CMK (cell line): ENCODE measurements at regions not wholly inside any gene's neighbourhood (a gene's known extent, or its start where the extent isn't known, plus 50 kb on each side); places are given as distances from the start of the nearest gene placed in this dataset.

Experiments
- DNase-seq: peaks from one replicate; pipeline ENCODE4 v3.0.0-alpha.2; 2010; ENCODE audit warnings: low read depth

DNA sequence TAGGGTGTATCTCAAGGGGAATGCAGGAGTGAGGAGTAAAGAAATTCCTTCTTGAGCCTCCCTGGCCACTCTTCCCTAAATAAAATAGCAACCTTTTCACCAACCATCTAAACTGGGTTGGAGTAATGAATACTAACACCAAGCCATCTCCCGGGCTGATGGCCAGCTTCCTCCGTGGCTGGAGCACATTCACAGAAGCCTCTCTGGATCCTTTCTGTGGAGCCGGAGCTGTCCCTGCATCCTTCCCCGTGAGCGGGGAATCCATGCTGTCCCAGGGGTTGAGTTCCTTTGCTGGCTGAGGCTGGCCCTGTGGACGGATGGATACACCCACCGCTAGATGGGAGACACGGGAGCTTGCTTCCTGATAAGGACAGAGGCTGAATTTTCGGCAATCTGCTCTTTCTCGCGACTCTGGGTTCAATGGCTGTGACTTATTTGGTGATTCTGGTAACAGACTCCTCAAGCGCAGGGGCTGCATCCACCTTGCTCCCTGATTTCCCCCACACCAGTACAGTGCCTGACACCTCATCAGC lies 370.3 kb downstream of the ZNF536 start:
- no peak for DNase-seq

DNA sequence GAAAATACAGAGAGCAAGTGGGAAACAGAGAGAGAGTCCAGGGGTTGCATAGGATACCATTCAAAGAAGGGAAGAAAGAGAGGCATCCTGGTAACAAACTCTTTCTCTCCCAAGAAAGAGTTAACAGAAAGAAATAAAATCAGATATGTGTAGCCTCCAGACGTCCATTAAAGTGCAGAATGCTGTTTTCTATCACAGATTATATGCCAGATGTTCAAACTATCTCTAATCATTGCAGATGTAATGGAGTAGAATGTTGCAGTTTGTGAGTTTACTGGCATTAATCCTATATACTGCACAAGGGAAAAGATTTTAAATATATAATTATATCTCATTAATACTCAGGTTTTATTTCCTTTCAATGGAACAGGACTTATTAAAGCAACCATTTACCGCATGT lies 369.4 kb downstream of the ZNF536 start:
- no peak for DNase-seq

DNA sequence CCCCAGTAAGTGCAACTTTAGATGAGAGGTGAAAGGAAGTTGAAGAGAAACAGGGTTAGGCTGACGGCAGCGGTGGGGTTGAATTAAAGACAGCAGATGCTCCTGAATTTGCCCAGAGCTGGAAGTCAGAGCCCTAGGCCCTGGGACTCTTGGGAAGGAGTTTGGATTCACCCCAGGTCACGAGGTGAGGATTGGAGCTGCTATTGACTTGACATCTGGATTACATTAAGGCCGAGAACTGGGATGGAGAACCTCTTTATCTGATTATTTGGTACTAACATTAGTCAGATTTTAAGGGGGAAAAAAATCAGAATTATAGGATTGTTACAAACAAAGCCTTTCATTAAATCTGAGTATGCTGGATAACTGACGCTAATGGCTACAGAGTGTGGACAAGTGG lies 367.2 kb downstream of the ZNF536 start:
- no peak for DNase-seq

DNA sequence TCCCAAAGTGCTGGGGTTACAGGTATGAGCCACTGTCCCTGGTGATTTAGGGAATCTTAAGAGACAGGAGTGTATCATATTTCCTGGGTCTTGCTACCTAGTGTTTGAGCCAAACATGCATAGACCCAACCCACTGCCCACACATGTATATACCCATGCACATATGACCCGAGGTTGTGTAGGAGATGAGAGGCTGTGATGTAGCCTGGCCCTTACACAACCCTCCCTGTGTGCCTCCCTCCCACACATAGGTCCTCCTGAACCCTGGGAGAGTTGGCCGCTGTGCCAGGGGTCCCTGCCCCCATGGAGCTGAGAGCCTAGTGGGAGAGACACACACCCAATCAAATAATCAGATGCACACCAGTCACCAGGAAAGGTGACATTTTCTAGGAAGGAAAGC lies 365.9 kb downstream of the ZNF536 start:
- DNase-seq: no peak

DNA sequence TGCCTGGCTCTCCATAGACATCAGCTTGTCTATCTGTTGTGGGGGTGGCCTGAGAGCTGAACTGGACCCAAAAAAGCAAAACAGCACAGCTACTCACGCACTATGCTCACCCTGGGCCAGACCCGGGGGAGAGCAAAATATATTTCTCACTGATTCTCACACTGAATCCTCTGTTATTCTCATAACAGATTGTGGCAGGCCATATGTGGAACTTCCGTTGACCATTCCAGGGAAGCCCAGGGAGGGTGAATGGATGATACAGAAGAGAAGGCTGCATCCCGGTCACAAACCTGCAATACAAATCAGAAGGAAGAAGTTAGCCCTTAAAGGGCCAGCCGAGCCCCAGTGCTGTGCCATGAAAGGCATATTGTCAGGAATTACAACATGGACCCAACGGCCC lies 362.5 kb downstream of the ZNF536 start:
- no peak for DNase-seq

DNA sequence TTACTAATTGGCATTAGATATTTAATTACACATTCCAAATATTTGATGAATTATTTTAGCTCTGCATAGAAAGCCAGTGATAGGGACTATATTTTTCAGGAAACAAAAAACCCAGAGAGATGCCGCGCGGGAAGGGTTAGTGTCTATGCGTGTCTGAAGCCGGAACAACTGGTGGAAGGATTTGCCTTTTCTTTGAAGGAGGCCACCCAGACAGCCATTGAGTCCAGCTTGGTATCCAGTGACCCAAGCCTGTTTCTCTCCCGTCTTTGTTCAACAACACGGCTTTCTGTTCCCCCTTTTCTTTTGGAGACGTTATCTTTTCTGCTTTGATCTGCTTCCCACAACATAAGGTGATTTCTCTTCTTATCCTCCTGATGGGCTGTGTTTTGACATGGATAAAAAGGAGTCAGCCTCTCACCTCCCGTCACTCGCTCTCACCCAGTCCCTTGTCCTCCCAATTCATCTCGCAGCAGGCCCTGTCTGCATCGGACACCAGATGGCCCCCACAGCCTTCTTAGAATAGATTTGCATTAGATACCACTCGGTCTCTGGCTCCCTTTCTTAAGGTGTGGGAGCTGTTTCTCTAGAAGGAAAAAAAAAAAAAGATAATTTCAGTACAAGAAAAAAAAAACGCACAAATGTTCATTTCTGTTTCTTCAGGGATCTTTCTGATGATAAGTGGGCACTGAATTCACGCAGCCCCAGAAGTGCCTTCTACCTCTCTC lies 361.8 kb downstream of the ZNF536 start:
- no peak for DNase-seq

DNA sequence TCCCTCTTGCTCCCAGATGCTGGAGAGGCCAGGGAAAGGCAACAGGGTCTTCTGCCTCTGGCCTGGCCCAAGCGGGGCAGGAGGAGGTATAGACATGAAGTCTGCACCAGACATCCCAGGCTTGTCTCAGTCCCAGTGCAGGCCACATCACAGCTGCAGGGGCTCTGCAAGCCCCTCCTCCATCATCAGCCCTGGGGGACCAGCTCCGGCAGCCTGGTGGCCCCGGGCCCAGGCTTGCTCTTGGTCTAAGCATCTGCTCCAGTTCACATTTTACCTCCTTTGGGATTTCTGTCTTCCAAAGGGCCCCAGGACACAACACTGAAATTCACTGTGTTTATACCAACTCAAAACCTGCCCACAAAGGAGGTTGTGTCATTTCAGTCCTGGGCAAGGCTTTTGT lies 359.4 kb downstream of the ZNF536 start:
- no peak for DNase-seq

DNA sequence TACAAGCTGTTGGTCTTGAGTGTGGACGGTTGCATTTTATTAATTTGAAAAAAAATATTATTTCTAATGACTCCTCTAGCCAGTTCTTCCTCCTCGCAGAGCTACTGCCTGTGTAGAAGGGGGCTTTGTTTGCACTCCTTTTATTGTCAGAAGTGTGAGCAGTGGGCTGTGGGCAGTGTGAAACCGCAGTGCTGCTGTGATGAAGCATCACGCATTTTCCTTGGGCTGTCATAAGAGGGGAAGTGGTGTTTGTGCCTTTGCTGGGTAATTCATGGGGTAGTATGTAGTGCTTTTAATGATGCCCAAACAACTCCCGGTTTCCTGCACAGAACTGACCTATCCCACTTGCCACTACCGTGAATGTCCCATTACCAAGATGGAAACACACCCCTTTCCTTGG lies 357.3 kb downstream of the ZNF536 start:
- DNase-seq: no peak

DNA sequence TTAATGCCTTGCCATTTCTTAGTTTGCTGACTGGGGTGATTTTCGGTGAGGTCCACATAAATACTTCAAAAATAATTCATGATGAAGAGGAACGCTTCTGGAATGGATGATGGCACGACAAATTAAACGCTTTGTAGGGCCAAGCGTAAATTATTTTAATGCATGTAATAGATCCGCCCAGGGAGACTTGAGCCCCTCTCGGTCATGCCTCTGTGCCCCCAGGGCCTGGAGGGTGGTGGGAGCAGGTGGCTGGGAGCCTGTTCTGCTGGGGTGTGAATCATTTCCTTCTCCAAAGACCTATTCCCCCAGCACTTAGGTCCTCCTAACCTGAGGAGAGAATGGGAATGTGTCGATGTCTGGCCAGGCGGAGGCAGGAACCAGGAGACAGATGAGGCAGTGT lies 350.6 kb downstream of the ZNF536 start:
- DNase-seq: no peak

DNA sequence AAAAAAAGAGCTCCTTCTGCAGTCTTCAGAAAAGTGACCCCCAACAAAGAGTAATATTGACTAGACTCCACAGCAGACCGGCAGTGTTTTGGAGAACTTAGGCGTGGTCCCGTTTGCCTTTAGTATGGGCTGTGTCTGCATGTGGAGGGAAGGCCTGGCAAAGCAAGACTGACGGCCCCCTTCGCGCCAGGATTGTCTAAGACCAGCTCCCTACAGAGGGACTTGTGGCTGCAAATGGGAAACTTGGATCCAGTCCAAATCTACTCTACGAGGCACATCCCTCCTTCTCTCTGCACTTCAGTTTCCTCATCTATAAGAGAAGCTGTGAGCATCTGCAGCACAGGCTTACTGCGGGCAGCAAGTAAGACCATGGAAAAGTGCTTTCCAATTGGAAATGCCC lies 350.0 kb downstream of the ZNF536 start:
- DNase-seq: no peak

DNA sequence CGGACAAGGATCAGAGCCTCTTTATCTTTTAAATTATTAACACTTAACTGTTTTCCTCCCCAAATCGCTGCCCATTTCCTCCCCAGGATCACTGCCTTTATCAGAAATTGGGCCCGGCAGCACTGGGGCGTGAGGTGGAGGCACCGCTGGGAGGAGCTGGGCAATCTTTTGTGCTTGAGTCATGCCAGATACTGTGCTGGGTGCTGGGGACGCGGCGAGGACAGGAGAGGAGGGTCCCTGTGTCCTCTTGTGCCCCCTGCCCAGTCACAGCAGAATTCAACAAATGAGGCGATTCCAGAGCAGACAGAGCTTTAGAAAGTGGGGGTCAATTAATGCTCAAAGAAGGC lies 347.8 kb downstream of the ZNF536 start:
- no peak for DNase-seq

DNA sequence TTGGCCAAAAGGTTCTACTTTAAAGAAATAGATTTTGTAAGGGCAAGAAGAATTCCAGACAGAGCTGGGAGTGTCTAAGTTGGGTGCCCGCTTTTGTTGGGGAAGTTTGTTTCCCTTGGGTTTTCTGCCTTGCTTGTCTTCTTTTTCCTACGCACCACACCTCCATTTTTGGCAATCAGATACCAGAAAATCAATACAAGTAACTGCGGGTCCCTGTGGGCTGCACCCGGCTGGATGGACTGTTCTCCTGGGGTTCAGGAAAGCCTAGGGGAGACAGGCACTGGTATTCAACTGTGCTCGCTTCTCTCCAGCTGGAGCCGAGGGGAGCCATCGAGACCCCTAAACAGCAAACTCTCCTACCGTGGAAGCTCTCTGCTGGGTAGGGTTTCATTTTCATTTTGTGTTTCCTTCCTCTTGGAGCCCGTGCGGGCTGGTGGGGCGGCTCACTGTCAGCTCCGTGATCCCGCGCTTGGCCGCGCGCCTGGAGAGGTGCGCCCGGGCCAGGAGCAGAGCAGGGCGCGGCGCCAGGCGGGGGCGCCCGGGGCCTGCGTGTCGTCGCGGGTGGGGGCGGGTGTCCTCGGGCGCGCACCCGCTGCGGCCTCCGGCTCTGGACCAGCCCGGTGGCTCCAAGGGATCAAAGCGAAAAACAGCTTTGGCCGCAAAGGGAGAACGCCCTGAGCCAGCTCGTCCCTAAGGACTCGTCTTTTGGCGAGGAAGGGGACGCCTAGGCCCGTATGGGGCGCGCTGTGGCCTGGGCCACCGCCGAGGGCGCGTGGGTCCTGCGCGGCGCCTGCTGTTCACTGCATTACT lies 347.2 kb downstream of the ZNF536 start:
- no peak for DNase-seq

DNA sequence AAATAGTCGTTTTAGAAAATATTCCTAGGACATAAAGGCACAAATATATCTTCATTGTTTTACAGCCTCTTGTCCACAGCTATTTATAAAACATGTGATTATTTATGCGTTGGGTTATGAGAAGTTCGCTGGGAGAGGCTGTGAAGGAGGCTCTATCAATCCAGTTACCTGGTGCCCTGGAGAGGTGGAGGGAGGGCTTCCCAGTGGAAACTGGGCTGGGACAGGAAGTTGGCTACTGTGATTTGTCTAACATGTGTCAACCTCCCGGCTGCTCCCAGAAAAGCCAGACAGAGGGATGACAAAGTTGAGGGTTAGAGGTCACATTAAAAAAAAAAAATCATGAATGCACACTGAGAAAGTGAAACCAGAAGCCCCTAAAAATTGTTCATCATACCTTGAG lies 346.5 kb downstream of the ZNF536 start:
- DNase-seq: no peak

DNA sequence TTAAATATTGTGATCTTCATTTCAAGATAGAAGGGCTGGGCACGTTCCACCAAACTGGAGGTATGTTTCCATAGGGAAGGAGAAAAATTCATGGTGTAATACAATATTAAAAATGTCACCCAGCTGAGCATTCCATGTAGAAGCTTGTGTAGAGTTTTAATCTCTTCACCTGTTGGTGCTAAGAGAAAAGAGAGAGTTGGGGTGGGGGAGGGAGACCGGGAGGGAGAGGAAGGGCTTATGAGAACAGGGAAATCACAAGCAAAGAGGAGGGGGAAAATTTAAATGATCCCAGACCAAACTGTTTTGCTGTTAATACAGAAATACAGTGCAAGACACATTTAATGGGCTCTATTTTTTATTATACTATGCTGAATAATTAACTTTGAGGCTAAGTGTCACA lies 345.8 kb downstream of the ZNF536 start:
- no peak for DNase-seq

DNA sequence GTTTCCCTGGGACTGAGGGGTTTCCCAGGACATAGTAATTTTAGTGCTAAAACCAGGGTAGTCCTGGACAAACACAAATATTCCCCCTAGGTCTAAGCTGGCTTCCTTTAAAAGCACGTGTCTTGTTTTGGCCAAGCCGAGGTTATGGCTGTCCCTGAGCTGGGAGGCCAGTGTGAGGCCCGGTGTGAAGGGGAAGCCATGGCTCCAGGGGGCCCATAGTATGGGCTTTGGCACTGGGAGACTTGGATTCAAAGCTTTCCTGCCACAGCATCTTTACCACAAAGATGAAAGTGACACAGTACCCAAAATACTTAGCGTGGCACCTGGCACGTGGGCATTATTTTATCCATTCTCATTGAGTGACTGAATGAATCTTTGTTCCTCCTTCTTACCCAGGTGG lies 345.2 kb downstream of the ZNF536 start:
- no peak for DNase-seq

DNA sequence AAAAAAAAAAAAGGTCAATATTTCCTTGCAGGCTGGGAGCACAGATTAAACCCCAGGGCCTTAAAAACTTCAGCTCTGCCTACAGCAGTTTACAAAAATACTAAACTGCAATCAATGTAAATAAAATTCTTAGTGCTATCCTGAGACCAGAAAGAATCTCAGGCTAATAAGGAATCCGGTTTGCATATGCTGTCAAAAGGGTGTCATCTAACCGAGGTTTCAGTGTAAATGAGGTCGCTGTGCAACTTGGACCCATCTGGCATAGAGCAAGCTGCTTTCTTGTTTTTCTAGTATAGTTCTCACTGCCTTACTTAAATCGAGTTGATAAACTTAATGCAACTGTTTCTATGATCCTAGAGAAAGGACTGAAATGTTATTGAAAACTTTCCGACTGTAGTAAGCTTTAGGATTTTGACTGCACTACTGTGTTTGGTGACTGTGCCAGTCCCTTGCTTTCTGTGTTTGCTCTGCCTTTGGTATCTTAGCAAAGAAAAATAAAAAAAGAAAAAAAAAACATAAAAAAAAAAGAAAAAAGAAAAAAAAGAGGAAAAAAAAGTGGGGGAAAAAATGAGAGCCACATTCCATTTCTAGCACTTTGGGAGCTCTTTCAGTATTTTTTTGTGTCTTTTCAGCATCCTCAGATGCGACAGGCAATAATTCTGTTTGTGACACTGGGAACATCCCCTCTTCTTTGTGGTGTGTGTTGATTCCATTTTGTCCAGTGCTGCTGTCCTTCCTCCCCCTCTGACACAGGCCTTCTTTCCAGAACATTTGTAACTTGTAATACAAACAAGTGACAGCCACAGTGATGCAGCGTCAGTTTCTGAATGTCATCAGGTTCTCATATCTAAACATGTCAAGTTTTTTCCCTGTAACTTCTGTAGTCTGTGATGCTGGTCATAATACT lies 340.5 kb downstream of the ZNF536 start:
- DNase-seq: no peak

DNA sequence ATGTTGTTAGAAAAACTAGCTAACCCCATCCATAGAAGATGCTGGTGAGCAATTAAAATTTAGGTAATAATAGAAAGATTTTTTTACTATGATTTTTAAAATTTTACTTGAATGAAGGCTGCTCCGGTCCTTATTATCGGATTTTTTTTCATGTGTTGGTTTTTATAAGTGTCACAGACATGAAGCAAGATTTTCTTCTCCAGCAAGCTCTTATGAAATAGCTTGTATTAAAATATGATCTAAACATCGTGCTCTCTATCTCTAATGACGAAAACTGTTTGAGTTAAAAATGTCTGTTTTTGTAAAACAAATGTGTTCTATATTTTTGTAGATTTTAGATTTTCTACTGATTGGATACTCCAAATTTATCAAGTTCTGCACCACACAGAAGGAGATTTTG lies 339.6 kb downstream of the ZNF536 start:
- DNase-seq: no peak

DNA sequence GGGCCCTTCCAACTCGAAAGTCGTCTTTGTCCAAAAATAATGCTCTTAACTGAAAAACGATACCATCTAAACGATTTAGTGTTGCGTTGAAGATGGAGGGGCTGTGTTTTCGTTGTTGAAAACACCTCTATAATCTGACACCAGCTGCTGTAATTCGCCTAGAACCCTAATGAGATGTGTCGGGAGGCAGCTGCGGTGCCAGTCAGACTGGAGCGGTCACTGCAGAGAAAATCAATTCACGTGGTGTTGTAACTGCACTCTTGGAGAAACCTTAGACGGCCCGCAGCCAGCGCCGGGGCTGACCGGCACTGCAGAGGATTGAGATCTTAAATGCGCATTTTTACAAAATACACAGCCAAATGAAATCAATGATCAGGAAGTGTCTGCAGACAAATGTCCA lies 339.1 kb downstream of the ZNF536 start:
- no peak for DNase-seq

DNA sequence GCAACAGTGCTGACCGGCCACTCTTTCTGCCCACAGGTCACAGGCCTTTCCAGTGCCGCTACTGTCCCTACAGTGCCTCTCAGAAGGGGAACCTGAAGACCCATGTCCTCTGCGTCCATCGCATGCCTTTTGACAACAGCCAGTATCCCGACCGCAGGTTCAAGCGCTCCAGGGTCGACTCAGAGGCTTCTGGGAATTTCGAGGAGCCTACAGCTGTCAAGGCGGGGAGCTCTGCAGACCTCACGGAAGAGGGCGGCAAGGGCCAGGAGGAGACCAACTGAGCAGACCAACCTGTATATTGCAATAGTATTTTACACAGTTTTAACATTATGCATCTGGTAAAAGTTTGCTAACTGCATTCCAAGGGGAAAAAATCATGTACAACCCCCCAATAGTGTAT lies 338.5 kb downstream of the ZNF536 start:
- DNase-seq: no peak

DNA sequence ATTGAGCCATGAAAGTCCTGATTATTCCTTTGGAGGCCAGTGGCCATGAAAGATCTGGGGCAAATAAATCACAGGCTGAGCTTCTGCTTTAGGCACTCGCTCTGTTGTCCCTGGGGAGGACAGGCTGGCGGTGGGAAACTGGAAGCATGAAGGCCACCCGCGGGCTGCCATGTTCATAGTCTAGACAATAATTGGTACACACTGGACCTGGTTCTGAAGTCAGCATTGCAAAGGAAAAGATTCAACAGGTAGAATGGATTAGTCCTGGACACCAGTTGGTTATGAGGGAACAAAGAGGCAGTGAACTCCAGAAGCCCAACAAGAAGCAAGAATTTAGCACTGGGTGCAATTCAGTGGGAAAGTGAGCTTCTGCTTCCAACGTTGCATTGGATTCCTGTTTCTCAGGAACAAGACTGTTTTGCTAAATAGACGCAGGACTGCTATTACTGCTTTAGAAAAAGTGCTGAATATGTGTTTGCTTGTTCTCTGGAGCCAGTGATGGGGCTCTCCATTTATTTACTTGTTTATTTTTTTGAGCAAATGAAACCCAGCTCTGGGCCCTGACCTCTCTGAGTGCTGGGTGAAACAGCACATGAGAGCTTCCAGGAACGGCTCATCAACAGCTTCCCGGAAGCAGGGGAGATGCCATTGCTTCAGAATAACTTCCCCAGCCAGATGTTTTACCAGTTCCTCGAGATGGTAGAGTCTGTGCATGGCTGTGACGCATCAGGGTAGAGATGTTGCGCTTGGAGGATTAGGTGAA lies 336.4 kb downstream of the ZNF536 start:
- no peak for DNase-seq

DNA sequence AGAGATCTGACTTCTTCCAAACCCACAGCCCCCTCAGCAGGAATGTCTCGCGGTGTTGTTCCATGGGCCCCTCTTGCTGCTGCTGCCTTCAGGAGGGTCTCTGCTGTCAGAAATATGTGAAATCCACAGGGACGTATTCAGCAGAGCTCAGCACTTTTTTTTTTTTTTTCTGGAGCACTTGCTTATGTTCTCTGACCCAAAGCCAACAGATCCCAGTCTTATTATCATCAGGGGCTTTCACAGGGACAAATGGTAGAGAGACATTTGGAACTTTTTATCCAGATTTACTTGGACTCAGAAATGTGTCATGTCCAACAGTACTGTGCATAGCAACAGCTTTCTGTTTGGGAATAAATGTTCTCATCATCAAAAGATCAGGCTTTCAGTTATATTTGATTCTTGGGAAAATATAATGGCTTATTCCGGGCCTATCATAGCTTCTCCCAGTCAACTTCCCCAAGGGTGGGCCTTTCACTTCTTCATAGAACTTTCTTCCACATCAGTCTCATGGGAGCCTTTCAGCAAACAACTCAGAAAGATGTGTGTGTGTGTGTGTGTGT lies 332.7 kb downstream of the ZNF536 start:
- no peak for DNase-seq

DNA sequence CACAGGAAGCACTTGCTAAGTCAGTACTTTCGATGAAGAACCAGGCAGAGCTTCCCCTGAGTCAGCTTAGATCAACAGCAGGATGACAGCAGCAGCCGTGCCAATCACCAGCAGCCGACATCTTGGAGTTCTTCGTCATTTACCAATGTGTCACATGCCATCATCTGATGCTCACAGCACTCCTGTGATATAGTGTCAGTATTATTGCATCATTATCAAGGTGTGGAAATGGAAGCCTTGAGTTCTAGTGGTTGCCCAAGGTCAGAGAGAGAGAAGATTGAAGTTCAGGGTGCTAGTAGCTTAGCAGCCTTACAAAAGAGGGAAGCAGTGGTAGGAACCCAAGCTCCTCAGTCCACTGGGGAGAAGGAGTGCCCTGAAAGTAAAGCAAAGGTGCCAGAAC lies 331.5 kb downstream of the ZNF536 start:
- no peak for DNase-seq
